HEK293 (cell line): ENCODE measurements at regions not wholly inside any gene's neighbourhood (a gene's known extent, or its start where the extent isn't known, plus 50 kb on each side); places are given as distances from the start of the nearest gene placed in this dataset.
"Not testable (repeated sequence)": the region's sequence is repeated elsewhere in the genome, so short reads cannot be mapped to it uniquely, and the experiment has no call there.

Source experiments
- ZNF624 ChIP-seq: fragments of 450-650 bp; formaldehyde crosslinking; IDR thresholded peaks from 2 replicates; pipeline ENCODE4 v1.5.1; 2017; ENCODE audit warnings: missing biosample characterization, missing genetic modification characterization
- ZNF768 ChIP-seq: fragments of 450-650 bp; formaldehyde crosslinking; IDR thresholded peaks from 2 replicates; pipeline ENCODE4 v1.5.1; 2018; ENCODE audit warnings: missing biosample characterization, mild to moderate bottlenecking, missing genetic modification characterization
- TF ChIP-seq, protein P1 (sequence below): fragments of 450-650 bp; formaldehyde crosslinking; IDR thresholded peaks from 2 replicates; pipeline ENCODE4 v1.5.1; 2016; ENCODE audit warnings: missing biosample characterization, missing genetic modification characterization

- TF ChIP-seq, protein P1, sequence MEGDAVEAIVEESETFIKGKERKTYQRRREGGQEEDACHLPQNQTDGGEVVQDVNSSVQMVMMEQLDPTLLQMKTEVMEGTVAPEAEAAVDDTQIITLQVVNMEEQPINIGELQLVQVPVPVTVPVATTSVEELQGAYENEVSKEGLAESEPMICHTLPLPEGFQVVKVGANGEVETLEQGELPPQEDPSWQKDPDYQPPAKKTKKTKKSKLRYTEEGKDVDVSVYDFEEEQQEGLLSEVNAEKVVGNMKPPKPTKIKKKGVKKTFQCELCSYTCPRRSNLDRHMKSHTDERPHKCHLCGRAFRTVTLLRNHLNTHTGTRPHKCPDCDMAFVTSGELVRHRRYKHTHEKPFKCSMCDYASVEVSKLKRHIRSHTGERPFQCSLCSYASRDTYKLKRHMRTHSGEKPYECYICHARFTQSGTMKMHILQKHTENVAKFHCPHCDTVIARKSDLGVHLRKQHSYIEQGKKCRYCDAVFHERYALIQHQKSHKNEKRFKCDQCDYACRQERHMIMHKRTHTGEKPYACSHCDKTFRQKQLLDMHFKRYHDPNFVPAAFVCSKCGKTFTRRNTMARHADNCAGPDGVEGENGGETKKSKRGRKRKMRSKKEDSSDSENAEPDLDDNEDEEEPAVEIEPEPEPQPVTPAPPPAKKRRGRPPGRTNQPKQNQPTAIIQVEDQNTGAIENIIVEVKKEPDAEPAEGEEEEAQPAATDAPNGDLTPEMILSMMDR (tag by site-specific recombination) = not testable (repeated sequence)
- TF ChIP-seq ZNF768; ZNF624 (tag by site-specific recombination): not testable (repeated sequence)
Measured at GRCh38 chr21:7752611-7753010, 2768.8 kb upstream of the TPTE start.
